ENCODE measurements at regions not wholly inside any gene's neighbourhood (a gene's known extent, or its start where the extent isn't known, plus 50 kb on each side); places are given as distances from the start of the nearest gene placed in this dataset.

GRCh38 chr16:49049644-49050043 lies 232.0 kb downstream of the CBLN1 start:
- H3K4me2 ChIP-seq (ENCODE audit: low read length), result no peak overlapping the region
- H3K27me3 ChIP-seq (ENCODE audit: control insufficient read depth, low read length), result no peaks in the 10 kb centered on the region
- H3K27ac ChIP-seq (ENCODE audit: low read depth, low read length), result no peak overlapping the region
- no peak for TF ChIP-seq EZH2phosphoT487 (IDR thresholded peaks at IDR 0.05; ENCODE audit: borderline replicate concordance, low read length)
- TF ChIP-seq, protein P1, sequence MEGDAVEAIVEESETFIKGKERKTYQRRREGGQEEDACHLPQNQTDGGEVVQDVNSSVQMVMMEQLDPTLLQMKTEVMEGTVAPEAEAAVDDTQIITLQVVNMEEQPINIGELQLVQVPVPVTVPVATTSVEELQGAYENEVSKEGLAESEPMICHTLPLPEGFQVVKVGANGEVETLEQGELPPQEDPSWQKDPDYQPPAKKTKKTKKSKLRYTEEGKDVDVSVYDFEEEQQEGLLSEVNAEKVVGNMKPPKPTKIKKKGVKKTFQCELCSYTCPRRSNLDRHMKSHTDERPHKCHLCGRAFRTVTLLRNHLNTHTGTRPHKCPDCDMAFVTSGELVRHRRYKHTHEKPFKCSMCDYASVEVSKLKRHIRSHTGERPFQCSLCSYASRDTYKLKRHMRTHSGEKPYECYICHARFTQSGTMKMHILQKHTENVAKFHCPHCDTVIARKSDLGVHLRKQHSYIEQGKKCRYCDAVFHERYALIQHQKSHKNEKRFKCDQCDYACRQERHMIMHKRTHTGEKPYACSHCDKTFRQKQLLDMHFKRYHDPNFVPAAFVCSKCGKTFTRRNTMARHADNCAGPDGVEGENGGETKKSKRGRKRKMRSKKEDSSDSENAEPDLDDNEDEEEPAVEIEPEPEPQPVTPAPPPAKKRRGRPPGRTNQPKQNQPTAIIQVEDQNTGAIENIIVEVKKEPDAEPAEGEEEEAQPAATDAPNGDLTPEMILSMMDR (IDR thresholded peaks at IDR 0.05; ENCODE audit: low read depth, low read length, poor library complexity, severe bottlenecking), result no peak
- H4K20me1 ChIP-seq (ENCODE audit: control insufficient read depth, insufficient read depth, low read depth, low read length), result no peaks in the 10 kb centered on the region
- no peaks in the 10 kb centered on the region for H3K4me1 ChIP-seq (ENCODE audit: control insufficient read depth, low read length)
- H3F3A ChIP-seq (ENCODE audit: control insufficient read depth, insufficient read depth), result no peaks in the 10 kb centered on the region
- no peaks in the 10 kb centered on the region for H3K79me2 ChIP-seq (ENCODE audit: control insufficient read depth, low read length)
- no peaks in the 10 kb centered on the region for H3K9me3 ChIP-seq (ENCODE audit: control insufficient read depth, insufficient read depth, low read length)
- H3K9me2 ChIP-seq (replicated peaks; ENCODE audit: control insufficient read depth, low read length), result no peaks in the 10 kb centered on the region
- H3K4me3 ChIP-seq (ENCODE audit: low read length), result no peak overlapping the region
- no peaks in the 10 kb centered on the region for H3K36me3 ChIP-seq (ENCODE audit: control insufficient read depth, low read length)

- H3K79me2 ChIP-seq (ENCODE audit: control insufficient read depth, low read length), result no peaks in the 10 kb centered on the region
- TF ChIP-seq, protein P1 (IDR thresholded peaks at IDR 0.05; ENCODE audit: low read depth, low read length, poor library complexity, severe bottlenecking), result no peak
- TF ChIP-seq EZH2phosphoT487 (IDR thresholded peaks at IDR 0.05; ENCODE audit: borderline replicate concordance, low read length), result no peak
- H3K36me3 ChIP-seq (ENCODE audit: control insufficient read depth, low read length), result no peaks in the 10 kb centered on the region
- H3K4me1 ChIP-seq (ENCODE audit: control insufficient read depth, low read length), result no peaks in the 10 kb centered on the region
- no peaks in the 10 kb centered on the region for H4K20me1 ChIP-seq (ENCODE audit: control insufficient read depth, insufficient read depth, low read depth, low read length)
- H3K4me2 ChIP-seq (ENCODE audit: low read length), result no peak overlapping the region
- no peak overlapping the region for H3K4me3 ChIP-seq (ENCODE audit: low read length)
- no peak overlapping the region for H3K27ac ChIP-seq (ENCODE audit: low read depth, low read length)
- H3K9me3 ChIP-seq (ENCODE audit: control insufficient read depth, insufficient read depth, low read length), result no peaks in the 10 kb centered on the region
- H3K27me3 ChIP-seq (ENCODE audit: control insufficient read depth, low read length), result no peaks in the 10 kb centered on the region
- H3F3A ChIP-seq (ENCODE audit: control insufficient read depth, insufficient read depth), result no peaks in the 10 kb centered on the region
- H3K9me2 ChIP-seq (replicated peaks; ENCODE audit: control insufficient read depth, low read length), result no peaks in the 10 kb centered on the region
Measured at GRCh38 chr16:49049191-49049590, 232.4 kb downstream of the CBLN1 start.

DNA sequence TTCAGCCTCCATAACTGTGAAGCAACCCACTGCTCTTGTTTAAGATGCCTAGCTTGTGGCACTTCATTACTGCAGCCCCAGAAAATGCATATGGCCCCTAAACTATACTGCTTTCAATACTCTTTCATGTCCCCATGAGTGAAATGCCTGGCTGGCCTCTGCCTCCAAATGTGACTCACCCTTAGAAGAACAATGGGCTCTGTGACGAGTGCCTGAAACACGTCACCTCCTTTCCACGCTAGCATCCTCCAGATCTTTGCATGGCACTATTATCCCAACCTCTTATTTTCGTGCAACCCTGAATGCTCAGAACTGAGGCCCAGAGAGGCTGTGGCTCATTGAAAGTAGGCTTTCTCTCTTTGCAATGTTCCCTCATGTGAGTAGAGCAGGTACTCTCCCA lies 233.1 kb downstream of the CBLN1 start:
- Histone ChIP-seq H3K27me3 (ENCODE audit: control insufficient read depth, low read length) (no peaks in the 10 kb centered on the region), H3K9me2 (replicated peaks; ENCODE audit: control insufficient read depth, low read length) (no peaks in the 10 kb centered on the region), H3K27ac (ENCODE audit: low read depth, low read length) (no peak overlapping the region), H3K36me3 (ENCODE audit: control insufficient read depth, low read length) (no peaks in the 10 kb centered on the region), H4K20me1 (ENCODE audit: control insufficient read depth, insufficient read depth, low read depth, low read length) (no peaks in the 10 kb centered on the region), H3K4me2 (ENCODE audit: low read length) (no peak overlapping the region), H3K79me2 (ENCODE audit: control insufficient read depth, low read length) (no peaks in the 10 kb centered on the region), H3K9me3 (ENCODE audit: control insufficient read depth, insufficient read depth, low read length) (no peaks in the 10 kb centered on the region), H3K4me1 (ENCODE audit: control insufficient read depth, low read length) (no peaks in the 10 kb centered on the region), H3K4me3 (ENCODE audit: low read length) (no peak overlapping the region), H3F3A (ENCODE audit: control insufficient read depth, insufficient read depth) (no peaks in the 10 kb centered on the region)
- TF ChIP-seq, protein P1 (IDR thresholded peaks at IDR 0.05; ENCODE audit: low read depth, low read length, poor library complexity, severe bottlenecking), result no peak
- TF ChIP-seq EZH2phosphoT487 (IDR thresholded peaks at IDR 0.05; ENCODE audit: borderline replicate concordance, low read length), result no peak

DNA sequence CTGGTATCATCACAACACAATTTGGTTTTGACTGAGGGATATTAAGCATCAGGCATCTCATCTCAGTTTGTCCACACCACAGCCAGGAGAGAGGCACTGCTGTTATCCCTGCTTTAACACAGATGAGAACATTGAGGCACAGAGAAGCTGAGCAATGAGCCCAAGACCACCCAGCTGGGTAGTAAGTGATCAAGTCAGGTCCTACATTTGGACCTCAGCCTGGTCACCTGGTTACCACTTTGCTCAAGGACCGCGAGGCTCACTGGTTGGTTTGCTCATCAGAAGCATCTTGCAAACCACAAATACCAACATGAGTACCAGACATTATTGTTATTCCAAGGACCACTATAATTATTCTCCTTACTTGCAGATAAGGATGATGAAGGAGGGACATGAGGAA lies 245.5 kb downstream of the CBLN1 start:
- H3K9me3 ChIP-seq (ENCODE audit: control insufficient read depth, insufficient read depth, low read length), result no peaks in the 10 kb centered on the region
- H3K9me2 ChIP-seq (replicated peaks; ENCODE audit: control insufficient read depth, low read length), result no peaks in the 10 kb centered on the region
- H3K36me3 ChIP-seq (ENCODE audit: control insufficient read depth, low read length), result no peaks in the 10 kb centered on the region
- no peaks in the 10 kb centered on the region for H3F3A ChIP-seq (ENCODE audit: control insufficient read depth, insufficient read depth)
- no peaks in the 10 kb centered on the region for H3K79me2 ChIP-seq (ENCODE audit: control insufficient read depth, low read length)
- H4K20me1 ChIP-seq (ENCODE audit: control insufficient read depth, insufficient read depth, low read depth, low read length), result no peaks in the 10 kb centered on the region
- H3K4me1 ChIP-seq (ENCODE audit: control insufficient read depth, low read length), result no peaks in the 10 kb centered on the region
- no peak overlapping the region for H3K4me3 ChIP-seq (ENCODE audit: low read length)
- H3K4me2 ChIP-seq (ENCODE audit: low read length), result no peak overlapping the region
- TF ChIP-seq, protein P1 (IDR thresholded peaks at IDR 0.05; ENCODE audit: low read depth, low read length, poor library complexity, severe bottlenecking), result no peak
- no peak for TF ChIP-seq EZH2phosphoT487 (IDR thresholded peaks at IDR 0.05; ENCODE audit: borderline replicate concordance, low read length)
- H3K27ac ChIP-seq (ENCODE audit: low read depth, low read length), result no peak overlapping the region
- H3K27me3 ChIP-seq (ENCODE audit: control insufficient read depth, low read length), result no peaks in the 10 kb centered on the region
